Breast epithelium (tissue), 4 donors: ENCODE measurements at regions not wholly inside any gene's neighbourhood (a gene's known extent, or its start where the extent isn't known, plus 50 kb on each side); places are given as distances from the start of the nearest gene placed in this dataset.
"Not testable (repeated sequence)": the region's sequence is repeated elsewhere in the genome, so short reads cannot be mapped to it uniquely, and the experiment has no call there.

Experiments
- DNase-seq, 2 donors: peaks; one replicate each; pipeline ENCODE4 v3.0.0-alpha.2; 2019; ENCODE audit warnings: low spot score in 2 of 2
- H3K27ac ChIP-seq, 2 donors: fragments of 200-600 bp; sonication (generic) in 1 of 2; one replicate each; pipeline ENCODE4 v1.5.1; 2016 to 2019; ENCODE audit warnings: mild to moderate bottlenecking in 1 of 2
- H3K27me3 ChIP-seq, 2 donors: fragments of 200-600 bp; sonication (generic) in 1 of 2; one replicate each; pipeline versions ENCODE4 v1.5.1 to v1.6.0; 2017 to 2019; ENCODE audit warnings: control low read depth in 1 of 2, mild to moderate bottlenecking in 1 of 2
- H3K36me3 ChIP-seq: fragments of 200-600 bp; one replicate; pipeline ENCODE4 v1.5.1; 2019
- H3K4me1 ChIP-seq, 2 donors: fragments of 200-600 bp; sonication (generic); one replicate each; pipeline ENCODE4 v1.5.1; 2016 to 2019; ENCODE audit warnings: control low read depth in 1 of 2
- H3K4me3 ChIP-seq, 3 donors: fragments of 200-600 bp; sonication (generic); 1 replicate in 2 of 3; 2 replicates in 1 of 3; pipeline ENCODE4 v1.5.1; 2016 to 2019; ENCODE audit warnings: mild to moderate bottlenecking in 3 of 3, moderate library complexity in 2 of 3
- H3K9me3 ChIP-seq, 2 donors: fragments of 200-600 bp; sonication (generic) in 1 of 2; one replicate each; pipeline ENCODE4 v1.5.1; 2016 to 2019; ENCODE audit warnings: control low read depth in 1 of 2
- CTCF ChIP-seq, 3 donors: fragments of 450-650 bp; IDR thresholded peaks; one replicate each; pipeline ENCODE4 v1.5.1; 2016 to 2017; ENCODE audit warnings: antibody characterized with exemption in 3 of 3, mild to moderate bottlenecking in 3 of 3, moderate library complexity in 3 of 3
- POLR2A ChIP-seq: fragments of 450-650 bp; IDR thresholded peaks from one replicate; pipeline ENCODE4 v1.6.1; 2016; ENCODE audit warnings: antibody characterized with exemption, mild to moderate bottlenecking, moderate library complexity
- POLR2AphosphoS5 ChIP-seq, 3 donors: sonication (generic); formaldehyde crosslinking; IDR thresholded peaks; one replicate each; pipeline ENCODE4 v1.6.1; 2017; ENCODE audit warnings: antibody characterized with exemption in 3 of 3
- intact Hi-C: fragments of 100-400 bp; cut with DNase I; formaldehyde crosslinking; loops from one replicate; pipeline ENCODE4 v1.15.1; 2023; ENCODE audit warnings: low total_unique reads

- H3K9me3 ChIP-seq = peaks cover 0 to 5% of the 10 kb centered on the region in 2 donors
- no peak for DNase-seq
- H3K27me3 ChIP-seq = no peaks in the 10 kb centered on the region
- intact Hi-C loops = no loop called here
- TF ChIP-seq POLR2A = no peak
- TF ChIP-seq POLR2AphosphoS5 (IDR thresholded peaks at IDR 0.05) = no peak
- TF ChIP-seq CTCF (IDR thresholded peaks at IDR 0.05) = no peak
- H3K36me3 ChIP-seq = no peaks in the 10 kb centered on the region
- H3K27ac ChIP-seq = no peak overlapping the region
- no peaks in the 10 kb centered on the region for H3K4me1 ChIP-seq
- no peak overlapping the region for H3K4me3 ChIP-seq
These were observed 60.5 kb upstream of the ST3GAL5 start for GRCh38 chr2:85949280-85949679.

GRCh38 chr2:85947593-85947992 is 58.8 kb upstream of the ST3GAL5 start:
- no peak overlapping the region for H3K27ac ChIP-seq
- TF ChIP-seq CTCF (IDR thresholded peaks at IDR 0.05) = no peak
- TF ChIP-seq POLR2AphosphoS5 (IDR thresholded peaks at IDR 0.05) = no peak
- TF ChIP-seq POLR2A = no peak
- no peak overlapping the region for H3K4me3 ChIP-seq
- H3K9me3 ChIP-seq = peaks cover 1 to 9% of the 10 kb centered on the region in 2 donors
- H3K27me3 ChIP-seq = no peaks in the 10 kb centered on the region
- no peaks in the 10 kb centered on the region for H3K4me1 ChIP-seq
- intact Hi-C loops = no loop called here
- H3K36me3 ChIP-seq = no peaks in the 10 kb centered on the region
- no peak for DNase-seq

- peaks cover 14 to 17% of the 10 kb centered on the region in 2 donors for H3K9me3 ChIP-seq
- TF ChIP-seq POLR2A (no peak), POLR2AphosphoS5 (IDR thresholded peaks at IDR 0.05) (no peak), CTCF (IDR thresholded peaks at IDR 0.05) (no peak)
- no peak overlapping the region for H3K27ac ChIP-seq
- no peaks in the 10 kb centered on the region for H3K27me3 ChIP-seq
- no peaks in the 10 kb centered on the region for H3K4me1 ChIP-seq
- no peaks in the 10 kb centered on the region for H3K36me3 ChIP-seq
- H3K4me3 ChIP-seq = no peak overlapping the region
- no peak for DNase-seq
- intact Hi-C loops = no loop called here
These were observed 56.8 kb upstream of the ST3GAL5 start for GRCh38 chr2:85945586-85945985.

- H3K36me3 ChIP-seq = no peaks in the 10 kb centered on the region
- intact Hi-C loops = no loop called here
- no peak overlapping the region for H3K27ac ChIP-seq
- TF ChIP-seq POLR2AphosphoS5 (IDR thresholded peaks at IDR 0.05) (no peak), CTCF (IDR thresholded peaks at IDR 0.05) (no peak), POLR2A (no peak)
- H3K4me3 ChIP-seq = no peak overlapping the region
- no peaks in the 10 kb centered on the region for H3K27me3 ChIP-seq
- peaks cover 14 to 17% of the 10 kb centered on the region in 2 donors for H3K9me3 ChIP-seq
- DNase-seq = no peak
- H3K4me1 ChIP-seq = no peaks in the 10 kb centered on the region
These were observed 56.4 kb upstream of the ST3GAL5 start for GRCh38 chr2:85945172-85945571.

- DNase-seq = no peak
- H3K4me1 ChIP-seq = no peaks in the 10 kb centered on the region
- H3K9me3 ChIP-seq = peaks cover 13 to 14% of the 10 kb centered on the region in 2 donors
- TF ChIP-seq CTCF (IDR thresholded peaks at IDR 0.05) = no peak
- TF ChIP-seq POLR2AphosphoS5 (IDR thresholded peaks at IDR 0.05) = no peak
- no peak overlapping the region for H3K27ac ChIP-seq
- no peak overlapping the region for H3K4me3 ChIP-seq
- intact Hi-C loops = no loop called here
- no peaks in the 10 kb centered on the region for H3K27me3 ChIP-seq
- H3K36me3 ChIP-seq = no peaks in the 10 kb centered on the region
These were observed 53.7 kb upstream of the ST3GAL5 start for GRCh38 chr2:85942346-85942957.

GRCh38 chr2:85941490-85941889 is 52.7 kb upstream of the ST3GAL5 start:
- H3K27ac ChIP-seq, H3K4me1 ChIP-seq, DNase-seq, H3K27me3 ChIP-seq, H3K36me3 ChIP-seq, intact Hi-C loops, H3K4me3 ChIP-seq: not testable (repeated sequence)
- H3K9me3 ChIP-seq = peaks cover 12 to 14% of the 10 kb centered on the region in 2 donors
